Ovary (tissue), 7 donors: ENCODE measurements at regions not wholly inside any gene's neighbourhood (a gene's known extent, or its start where the extent isn't known, plus 50 kb on each side); places are given as distances from the start of the nearest gene placed in this dataset.

Experiments
- DNase-seq, 5 donors: peaks; one replicate each; pipeline ENCODE4 v3.0.0-alpha.2; 2019 to 2020
- H3K27ac ChIP-seq, 2 donors: fragments of 200-600 bp; one replicate each; pipeline versions ENCODE4 v1.5.1 to v1.8.0; 2019 to 2022
- H3K27me3 ChIP-seq: fragments of 200-600 bp; one replicate; pipeline ENCODE4 v1.8.0; 2022
- H3K36me3 ChIP-seq: fragments of 200-600 bp; sonication (generic); one replicate; pipeline ENCODE4 v1.5.1; 2019
- H3K4me1 ChIP-seq: one replicate; pipeline ENCODE4 v1.8.1; 2013; ENCODE audit warnings: mild to moderate bottlenecking, moderate library complexity; ENCODE audit not compliant: insufficient read depth
- H3K4me3 ChIP-seq: fragments of 200-600 bp; sonication (generic); one replicate; pipeline ENCODE4 v1.5.1; 2017
- H3K9me3 ChIP-seq, 2 donors: fragments of 200-600 bp in 1 of 2; sonication (generic) in 1 of 2; one replicate each; pipeline versions ENCODE4 v1.5.1 to v1.8.1; 2013 to 2019; ENCODE audit warnings: mild to moderate bottlenecking in 1 of 2, moderate library complexity in 1 of 2
- EP300 ChIP-seq: sonication (generic); formaldehyde crosslinking; IDR thresholded peaks from one replicate; pipeline ENCODE4 v1.6.1; 2017; ENCODE audit warnings: antibody characterized with exemption
- POLR2A ChIP-seq: fragments of 450-650 bp; IDR thresholded peaks from one replicate; pipeline ENCODE4 v1.6.1; 2017; ENCODE audit warnings: antibody characterized with exemption, mild to moderate bottlenecking, moderate library complexity
- WGBS, 3 donors: extraction: QIAGEN DNeasy Blood & Tissue Kit in 1 of 3; methylation state at CpG; one replicate each; pipeline versions ENCODE4 v1.1.5 to v1.1.7; 2013 to 2017; 5-methylcytosine and 5-hydroxymethylcytosine counted together
- intact Hi-C, 4 donors: fragments of 100-400 bp; cut with DNase I; formaldehyde crosslinking; loops; one replicate each; pipeline versions ENCODE4 v1.11.0 to v1.15.1; 2022 to 2023
- TF ChIP-seq, protein P1 (sequence below), 3 donors: fragments of 450-650 bp in 2 of 3; fragments of 200-600 bp in 1 of 3; IDR thresholded peaks; one replicate each; pipeline versions ENCODE4 v1.5.1 to v1.8.0; 2016 to 2022; ENCODE audit warnings: antibody characterized with exemption in 3 of 3, mild to moderate bottlenecking in 1 of 3
- donor health status: DM: no; HTN: no; CAD: no; lungs with moderate emphysema.
- donor health status: DM: no; HTN: no; CAD: no.
- donor health status: Bipolar disorder and iron deficiency.
- donor health status: DM: no; HTN: no; CAD: no.
- donor health status: DM: yes; HTN: yes; CAD: no.

GRCh38 chr11:69374946-69375310 is 81.0 kb downstream of the MYEOV start:
- 85 to 98% (median 87%) methylated on average over 4 of the region's 4 CpGs for WGBS, 3 donors
- Histone ChIP-seq H3K27me3 (no peaks in the 10 kb centered on the region), H3K36me3 (no peaks in the 10 kb centered on the region), H3K27ac (no peak overlapping the region), H3K9me3 (no peaks in the 10 kb centered on the region), H3K4me3 (no peak overlapping the region), H3K4me1 (no peaks in the 10 kb centered on the region)
- peak in 3 of 5 donors; percentile 3 to 7 (median 4) for DNase-seq
- intact Hi-C loops, result no loop called here
- TF ChIP-seq EP300, result no peak
- TF ChIP-seq, protein P1, sequence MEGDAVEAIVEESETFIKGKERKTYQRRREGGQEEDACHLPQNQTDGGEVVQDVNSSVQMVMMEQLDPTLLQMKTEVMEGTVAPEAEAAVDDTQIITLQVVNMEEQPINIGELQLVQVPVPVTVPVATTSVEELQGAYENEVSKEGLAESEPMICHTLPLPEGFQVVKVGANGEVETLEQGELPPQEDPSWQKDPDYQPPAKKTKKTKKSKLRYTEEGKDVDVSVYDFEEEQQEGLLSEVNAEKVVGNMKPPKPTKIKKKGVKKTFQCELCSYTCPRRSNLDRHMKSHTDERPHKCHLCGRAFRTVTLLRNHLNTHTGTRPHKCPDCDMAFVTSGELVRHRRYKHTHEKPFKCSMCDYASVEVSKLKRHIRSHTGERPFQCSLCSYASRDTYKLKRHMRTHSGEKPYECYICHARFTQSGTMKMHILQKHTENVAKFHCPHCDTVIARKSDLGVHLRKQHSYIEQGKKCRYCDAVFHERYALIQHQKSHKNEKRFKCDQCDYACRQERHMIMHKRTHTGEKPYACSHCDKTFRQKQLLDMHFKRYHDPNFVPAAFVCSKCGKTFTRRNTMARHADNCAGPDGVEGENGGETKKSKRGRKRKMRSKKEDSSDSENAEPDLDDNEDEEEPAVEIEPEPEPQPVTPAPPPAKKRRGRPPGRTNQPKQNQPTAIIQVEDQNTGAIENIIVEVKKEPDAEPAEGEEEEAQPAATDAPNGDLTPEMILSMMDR (IDR thresholded peaks at IDR 0.05), result no peak
- no peak for TF ChIP-seq POLR2A

DNA sequence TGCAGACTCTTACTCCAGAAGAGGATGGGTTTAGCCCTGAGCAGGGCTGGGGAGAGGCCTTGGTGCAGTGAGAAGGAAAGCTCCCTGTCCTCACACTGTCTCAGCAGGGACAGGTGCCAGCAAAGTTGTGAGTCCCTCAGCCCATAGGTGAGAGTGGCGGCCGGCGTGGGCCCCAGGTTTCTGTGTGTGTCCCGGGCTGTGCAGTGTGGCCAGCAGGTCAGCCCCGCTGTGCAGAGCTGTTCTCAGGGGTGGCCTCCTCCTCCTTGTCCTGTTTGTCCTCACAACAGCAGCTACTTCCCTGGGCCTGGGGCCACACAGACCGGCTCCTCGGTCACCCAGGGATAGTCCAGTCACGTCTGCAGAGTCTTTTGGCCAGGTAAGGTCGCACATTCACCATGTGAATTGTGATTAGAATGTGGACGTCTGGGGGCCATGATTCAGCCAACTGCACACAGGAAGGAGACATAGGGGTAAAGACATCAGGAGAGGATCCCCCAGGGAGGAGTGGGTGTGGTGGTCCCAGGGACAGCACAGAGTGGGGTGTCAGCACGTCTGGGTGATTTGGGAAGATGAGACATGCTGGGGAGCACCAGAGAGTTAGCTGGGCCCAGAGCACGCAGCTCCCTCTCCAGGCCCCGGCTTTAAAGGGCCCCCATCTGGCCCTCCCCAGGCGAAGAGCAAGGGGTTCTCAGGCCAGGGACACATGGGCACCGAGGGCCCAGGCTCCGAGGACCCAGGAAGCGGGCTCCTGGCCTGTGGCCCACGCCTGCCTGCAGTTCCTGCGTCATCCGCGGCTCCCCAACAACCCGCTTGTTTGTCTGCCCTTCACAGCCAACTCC is 81.6 kb downstream of the MYEOV start:
- intact Hi-C loops, result no loop called here
- Histone ChIP-seq H3K36me3 (no peaks in the 10 kb centered on the region), H3K4me1 (no peaks in the 10 kb centered on the region), H3K27me3 (no peaks in the 10 kb centered on the region), H3K4me3 (no peak overlapping the region), H3K27ac (no peak overlapping the region), H3K9me3 (no peaks in the 10 kb centered on the region)
- TF ChIP-seq POLR2A, result no peak
- TF ChIP-seq EP300, result no peak
- TF ChIP-seq, protein P1 (IDR thresholded peaks at IDR 0.05), result no peak
- 82 to 94% (median 86%) methylated on average over 16 to 22 of the region's 22 CpGs for WGBS, 3 donors
- peak in 3 of 5 donors; percentile 3 to 17 (median 5) for DNase-seq

DNA sequence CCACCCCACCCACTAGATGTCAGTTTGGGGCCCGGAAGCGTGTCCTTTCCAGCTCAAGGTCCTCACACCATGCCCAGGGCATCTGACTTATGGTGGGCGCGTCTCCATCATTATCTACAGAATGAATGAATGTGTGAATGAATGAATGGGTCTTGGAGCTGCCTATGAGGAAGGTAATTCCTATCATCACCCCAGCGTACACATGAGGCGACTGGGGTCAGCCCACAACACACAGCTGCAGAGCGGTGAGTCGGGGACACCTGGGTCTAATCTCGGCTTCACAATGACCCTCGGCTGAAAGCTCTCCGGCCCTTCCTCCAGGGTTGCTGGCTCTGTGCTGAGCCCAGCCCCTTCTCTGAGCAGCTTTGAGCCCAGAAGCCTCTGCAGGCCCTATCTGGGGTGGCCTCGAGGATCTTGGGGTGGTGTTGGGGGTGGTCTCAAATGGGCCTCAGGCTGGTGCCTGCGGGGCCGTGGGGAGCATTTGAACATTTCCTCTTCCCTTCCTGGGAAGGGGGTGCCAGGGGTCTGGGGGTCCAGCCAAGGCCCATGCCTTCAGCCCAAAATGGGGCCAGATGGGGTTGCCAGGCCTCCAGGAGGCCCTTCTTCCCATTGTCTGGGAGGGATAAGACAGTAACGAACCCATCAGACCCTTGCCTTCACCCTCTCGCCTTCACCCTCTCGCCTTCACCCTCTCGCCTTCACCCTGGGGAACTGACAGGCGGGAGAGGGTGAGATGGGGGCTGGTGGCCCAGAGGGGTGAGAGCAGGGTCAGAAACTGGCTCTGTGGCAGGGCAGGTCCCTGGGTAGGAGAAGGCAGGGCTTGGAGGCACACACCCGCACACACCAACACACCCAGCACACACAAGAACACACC is 82.4 kb downstream of the MYEOV start:
- DNase-seq, result peak in 1 of 5 donors; percentile 3
- 85 to 86% (median 86%) methylated on average over 20 of the region's 20 CpGs for WGBS, 3 donors
- TF ChIP-seq POLR2A, result no peak
- TF ChIP-seq EP300, result no peak
- TF ChIP-seq, protein P1 (IDR thresholded peaks at IDR 0.05), result no peak
- H3K4me3 ChIP-seq, result no peak overlapping the region
- H3K9me3 ChIP-seq, result no peaks in the 10 kb centered on the region
- intact Hi-C loops, result no loop called here
- H3K4me1 ChIP-seq, result no peaks in the 10 kb centered on the region
- H3K27me3 ChIP-seq, result no peaks in the 10 kb centered on the region
- H3K36me3 ChIP-seq, result no peaks in the 10 kb centered on the region
- H3K27ac ChIP-seq, result no peak overlapping the region

DNA sequence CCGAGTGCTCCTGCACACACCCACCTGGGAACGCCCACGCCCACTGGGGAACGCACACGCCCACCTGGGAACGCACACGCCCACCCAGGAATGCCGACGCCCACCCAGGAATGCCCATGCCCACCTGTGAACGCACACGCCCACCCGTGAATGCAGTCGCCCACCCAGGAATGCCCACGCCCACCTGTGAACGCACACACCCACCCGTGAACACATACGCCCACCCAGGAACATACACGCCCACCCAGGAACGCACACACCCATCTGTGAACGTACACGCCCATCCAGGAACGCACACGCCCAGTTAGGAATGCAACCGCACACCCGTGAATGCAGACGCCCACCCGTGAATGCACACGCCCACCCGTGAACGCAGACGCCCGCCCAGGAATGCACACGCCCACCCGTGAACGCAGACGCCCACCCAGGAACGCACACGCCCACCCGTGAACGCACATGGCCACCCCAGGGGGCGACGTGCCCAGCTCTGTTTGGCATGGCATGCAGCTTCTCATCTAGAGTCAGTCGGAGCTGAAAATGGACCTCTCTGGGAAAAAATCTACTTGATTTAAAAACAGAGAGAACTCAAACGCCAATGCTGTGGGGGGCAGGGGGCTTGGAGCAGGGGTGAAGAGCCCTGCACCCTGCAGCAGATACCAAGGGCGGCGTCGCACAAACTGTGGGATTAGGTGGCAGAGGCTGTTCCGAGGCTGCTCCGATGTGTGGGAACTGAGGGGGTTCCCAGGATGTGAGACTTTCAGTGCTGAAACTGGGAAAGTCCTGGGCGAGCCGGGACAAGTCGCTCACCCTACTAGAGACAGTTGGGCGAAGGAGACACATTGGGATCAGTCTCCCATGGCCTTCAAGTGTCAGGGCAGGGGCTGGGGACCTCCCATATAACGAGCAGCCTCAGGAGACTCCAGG is 83.3 kb downstream of the MYEOV start:
- no peaks in the 10 kb centered on the region for H3K9me3 ChIP-seq
- TF ChIP-seq EP300, result no peak
- TF ChIP-seq, protein P1 (IDR thresholded peaks at IDR 0.05), result no peak
- no peak for TF ChIP-seq POLR2A
- 54 to 60% (median 56%) methylated on average over 54 of the region's 54 CpGs for WGBS, 3 donors
- DNase-seq, result peak in 3 of 5 donors; percentile 2 to 14 (median 10)
- H3K27ac ChIP-seq, result no peak overlapping the region
- no peaks in the 10 kb centered on the region for H3K36me3 ChIP-seq
- no peak overlapping the region for H3K4me3 ChIP-seq
- no peaks in the 10 kb centered on the region for H3K27me3 ChIP-seq
- H3K4me1 ChIP-seq, result no peaks in the 10 kb centered on the region
- intact Hi-C loops, result no loop called here
